Endothelial cell of hepatic sinusoid (primary cell): ENCODE measurements at regions not wholly inside any gene's neighbourhood (a gene's known extent, or its start where the extent isn't known, plus 50 kb on each side); places are given as distances from the start of the nearest gene placed in this dataset.

ENCODE experiments used
- in situ Hi-C: cut with HindIII; loops from 2 replicates; pipeline ENCODE4 v1.10.0; 2017; ENCODE audit warnings: low sequenced_read_pairs

DNA sequence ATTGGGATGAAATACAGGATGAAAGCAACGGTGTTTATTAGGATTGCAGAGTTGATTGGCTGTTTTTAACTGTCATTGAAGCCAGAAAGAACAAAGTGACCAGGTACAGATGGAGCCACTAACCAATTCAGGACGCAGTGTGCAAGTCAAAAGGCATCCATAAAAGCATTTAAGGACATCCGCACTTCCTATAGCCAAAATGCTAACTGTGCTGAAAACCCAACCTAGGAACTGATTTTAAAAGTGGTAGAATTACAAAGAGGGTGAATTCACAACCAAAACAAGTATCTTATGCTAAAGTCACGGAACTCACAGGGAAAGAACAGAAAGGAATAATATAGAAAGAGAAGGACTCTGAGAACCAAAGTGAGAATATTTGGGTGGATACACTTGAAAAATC lies 63.1 kb upstream of the FOXG1 start:
- in situ Hi-C loops = no loop called here

DNA sequence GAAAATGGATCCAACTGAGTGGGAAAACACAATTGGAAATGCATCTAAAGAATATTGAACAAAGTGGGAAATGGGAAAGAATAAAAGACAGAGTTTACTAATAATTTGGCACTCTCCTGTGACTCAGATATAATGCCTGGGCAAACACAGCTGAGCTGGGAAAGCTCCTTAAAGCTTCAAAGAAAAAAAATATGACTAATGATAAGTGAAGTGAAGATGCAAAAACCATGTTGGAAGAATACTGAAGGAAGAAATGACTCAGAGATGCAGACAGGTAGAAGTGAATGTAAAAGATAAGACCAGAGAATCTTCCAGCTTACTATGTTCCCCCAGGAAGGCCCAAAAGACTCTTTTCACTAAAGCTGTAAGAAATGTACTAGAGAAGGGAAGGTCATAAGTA lies 62.4 kb upstream of the FOXG1 start:
- in situ Hi-C loops = no loop called here

DNA sequence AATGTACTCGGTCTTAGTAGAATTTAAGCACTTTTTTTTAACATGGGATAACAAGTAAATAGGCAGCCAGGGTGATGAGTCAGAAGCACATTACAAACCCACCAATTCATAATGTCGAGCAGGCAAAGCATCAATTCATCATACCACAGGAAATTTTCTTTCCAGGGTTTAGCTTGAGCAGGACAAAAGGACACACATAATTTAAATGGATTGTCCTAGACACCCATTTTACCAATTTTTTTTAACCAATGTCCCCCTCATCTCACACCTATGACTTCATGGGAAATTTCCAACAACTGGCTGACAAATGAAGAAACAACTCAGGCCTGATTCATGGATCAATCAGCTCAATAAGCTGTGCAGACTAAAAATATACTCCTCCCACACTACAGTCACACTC lies 58.8 kb upstream of the FOXG1 start:
- in situ Hi-C loops = no loop called here

DNA sequence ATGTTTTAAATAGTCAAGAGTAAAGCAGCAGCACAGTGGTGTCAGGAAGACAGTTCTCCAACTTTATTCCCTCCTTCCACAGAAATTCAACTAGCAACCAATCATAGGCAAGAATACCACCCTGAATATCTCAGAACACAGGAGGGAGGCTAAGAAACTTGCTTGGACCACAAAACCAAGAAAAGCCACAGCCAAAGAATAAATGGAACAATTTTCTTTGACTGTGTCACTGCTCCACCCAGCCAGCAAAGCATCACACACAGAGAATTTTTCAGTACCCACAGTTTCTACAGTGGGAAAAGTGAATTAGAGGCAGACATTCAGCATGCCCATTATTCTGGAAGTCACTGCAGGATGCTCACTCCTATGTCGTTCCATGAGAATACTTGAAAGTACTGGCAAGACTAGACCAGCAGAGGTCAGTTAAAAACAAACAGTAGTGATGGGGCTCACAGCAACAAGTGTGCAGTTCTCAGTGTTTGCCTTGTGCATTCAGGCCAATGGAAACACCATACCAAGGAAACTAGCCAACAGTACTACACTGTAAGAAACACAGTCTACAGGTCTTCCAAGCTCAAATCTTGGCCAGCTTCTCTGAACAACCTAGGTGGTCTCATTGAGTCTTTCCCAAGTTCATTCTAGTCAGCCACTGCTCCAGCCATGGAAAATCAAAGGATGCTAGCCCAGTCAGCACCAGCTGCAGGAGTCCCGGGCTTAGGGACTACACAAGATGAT lies 56.8 kb upstream of the FOXG1 start:
- in situ Hi-C loops = no loop called here
